ENCODE measurements at regions not wholly inside any gene's neighbourhood (a gene's known extent, or its start where the extent isn't known, plus 50 kb on each side); places are given as distances from the start of the nearest gene placed in this dataset.

DNA sequence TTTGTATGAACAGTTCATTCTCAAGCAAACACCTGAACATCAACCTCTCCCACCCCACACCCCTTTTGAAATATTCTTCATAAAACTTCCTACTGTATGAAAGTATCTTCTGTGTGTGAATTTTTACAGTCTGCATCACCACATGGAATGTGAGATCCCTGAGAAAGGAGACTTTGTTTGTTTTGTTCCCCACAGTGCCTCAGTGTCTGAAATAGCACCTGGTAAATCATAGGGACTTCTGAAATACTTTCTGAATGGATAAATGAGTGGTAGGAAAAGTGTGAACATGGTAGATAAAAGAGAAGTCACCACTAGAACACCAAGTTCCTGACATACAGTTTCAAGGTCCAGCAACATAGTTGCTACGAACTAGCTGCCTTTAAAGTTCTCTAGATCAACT lies 1071.2 kb downstream of the EFNB2 start:
- TF ChIP-seq, protein P1, sequence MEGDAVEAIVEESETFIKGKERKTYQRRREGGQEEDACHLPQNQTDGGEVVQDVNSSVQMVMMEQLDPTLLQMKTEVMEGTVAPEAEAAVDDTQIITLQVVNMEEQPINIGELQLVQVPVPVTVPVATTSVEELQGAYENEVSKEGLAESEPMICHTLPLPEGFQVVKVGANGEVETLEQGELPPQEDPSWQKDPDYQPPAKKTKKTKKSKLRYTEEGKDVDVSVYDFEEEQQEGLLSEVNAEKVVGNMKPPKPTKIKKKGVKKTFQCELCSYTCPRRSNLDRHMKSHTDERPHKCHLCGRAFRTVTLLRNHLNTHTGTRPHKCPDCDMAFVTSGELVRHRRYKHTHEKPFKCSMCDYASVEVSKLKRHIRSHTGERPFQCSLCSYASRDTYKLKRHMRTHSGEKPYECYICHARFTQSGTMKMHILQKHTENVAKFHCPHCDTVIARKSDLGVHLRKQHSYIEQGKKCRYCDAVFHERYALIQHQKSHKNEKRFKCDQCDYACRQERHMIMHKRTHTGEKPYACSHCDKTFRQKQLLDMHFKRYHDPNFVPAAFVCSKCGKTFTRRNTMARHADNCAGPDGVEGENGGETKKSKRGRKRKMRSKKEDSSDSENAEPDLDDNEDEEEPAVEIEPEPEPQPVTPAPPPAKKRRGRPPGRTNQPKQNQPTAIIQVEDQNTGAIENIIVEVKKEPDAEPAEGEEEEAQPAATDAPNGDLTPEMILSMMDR (IDR thresholded peaks at IDR 0.05): no peak
- no peak for TF ChIP-seq POLR2A (IDR thresholded peaks at IDR 0.05)
